NCI-H146 treated with DMSO at 0.1 percent for 48 hours (cell line): ENCODE measurements at regions not wholly inside any gene's neighbourhood (a gene's known extent, or its start where the extent isn't known, plus 50 kb on each side); places are given as distances from the start of the nearest gene placed in this dataset.

Experiments used
- DNase-seq: peaks from one replicate; lab custom pipeline; 2025; ENCODE audit not compliant: unreplicated experiment; lab: John Stamatoyannopoulos, UW

DNA sequence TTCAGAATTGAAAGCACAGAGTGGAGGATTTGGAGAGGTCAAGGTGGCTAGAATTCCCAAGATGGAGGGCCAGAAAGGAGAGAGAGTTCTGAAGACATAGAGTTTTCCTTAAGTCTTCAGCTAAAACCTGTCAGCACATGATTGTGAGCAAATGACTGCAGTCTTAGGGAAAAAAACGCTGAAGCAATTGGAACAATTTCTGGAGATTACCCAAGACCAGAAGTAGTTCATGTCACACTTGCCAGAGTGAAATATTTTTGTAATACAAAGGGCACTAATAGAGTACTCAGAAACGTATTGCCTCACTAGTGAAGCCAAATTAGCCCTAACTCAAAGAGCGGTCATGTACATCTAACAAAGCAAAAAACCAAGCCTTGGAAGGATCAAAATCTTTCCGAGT is 541.3 kb upstream of the MARCKS start:
- DNase-seq: no peak

DNA sequence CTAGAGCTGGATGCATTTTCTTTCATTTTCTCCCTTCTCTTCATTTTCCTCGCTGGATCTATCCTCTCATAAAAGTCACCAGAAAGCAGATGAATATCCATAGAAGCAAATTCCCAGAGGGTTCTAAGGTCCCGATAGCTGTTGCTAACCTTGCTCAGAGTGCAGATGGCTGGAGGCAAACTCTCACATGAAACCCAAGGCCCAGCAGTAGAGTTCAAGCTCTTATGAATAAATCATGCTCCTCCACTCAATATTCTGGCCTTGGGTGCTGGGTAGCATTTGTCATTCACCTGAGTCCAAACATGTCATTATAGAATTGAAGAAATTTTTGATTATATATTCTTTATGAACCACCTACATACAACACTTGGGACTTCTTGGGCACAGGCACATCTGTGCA is 539.7 kb upstream of the MARCKS start:
- no peak for DNase-seq

DNA sequence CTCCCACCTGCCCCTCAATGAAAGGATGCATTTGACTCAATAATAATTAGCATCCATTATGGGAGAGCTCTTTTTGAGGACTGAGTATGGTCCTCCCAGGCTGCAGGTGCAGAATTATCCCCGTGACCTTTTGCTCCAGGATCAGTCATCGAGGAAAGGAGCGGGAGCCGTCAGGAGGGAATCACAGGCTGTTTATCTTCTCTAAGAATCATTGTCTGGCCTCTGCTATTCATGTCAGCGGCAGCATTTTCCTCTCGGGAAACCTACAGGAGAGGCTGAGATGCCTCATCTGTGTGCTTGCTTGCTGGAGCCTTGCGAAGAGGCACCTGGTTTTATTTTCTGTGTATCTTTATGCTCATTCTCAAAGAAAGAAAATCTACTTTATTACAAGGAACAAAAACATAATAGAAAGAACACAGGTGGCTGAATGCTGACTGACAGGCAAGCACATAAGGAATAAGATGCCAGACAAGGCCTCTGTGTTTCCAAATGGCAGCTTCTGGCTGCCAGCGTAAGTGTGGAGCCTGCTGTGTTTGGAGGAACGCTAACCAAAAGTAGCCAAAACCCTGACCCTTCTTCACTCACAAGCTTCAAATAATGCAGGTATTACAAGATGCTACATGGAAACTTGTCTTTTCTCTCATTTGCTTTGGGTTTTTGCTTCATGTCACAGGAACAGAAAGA is 539.1 kb upstream of the MARCKS start:
- peak; percentile 88 for DNase-seq

DNA sequence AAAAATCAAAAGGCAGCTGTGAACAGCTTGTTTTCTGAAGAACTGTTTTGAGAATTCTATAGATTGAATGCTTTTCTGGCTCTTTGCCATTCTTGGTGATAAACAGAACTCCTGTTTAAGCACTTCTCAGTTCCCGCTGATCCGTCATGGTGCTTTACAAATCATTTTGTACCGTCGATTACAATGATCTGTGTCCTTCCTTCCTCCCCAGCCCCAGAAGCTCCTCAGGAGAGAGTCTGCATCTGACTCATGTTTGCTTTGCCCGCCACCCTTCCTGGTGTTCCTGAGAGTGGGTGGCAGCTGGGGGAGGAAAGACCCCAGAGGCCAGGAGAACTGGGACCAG is 538.6 kb upstream of the MARCKS start:
- DNase-seq: no peak

DNA sequence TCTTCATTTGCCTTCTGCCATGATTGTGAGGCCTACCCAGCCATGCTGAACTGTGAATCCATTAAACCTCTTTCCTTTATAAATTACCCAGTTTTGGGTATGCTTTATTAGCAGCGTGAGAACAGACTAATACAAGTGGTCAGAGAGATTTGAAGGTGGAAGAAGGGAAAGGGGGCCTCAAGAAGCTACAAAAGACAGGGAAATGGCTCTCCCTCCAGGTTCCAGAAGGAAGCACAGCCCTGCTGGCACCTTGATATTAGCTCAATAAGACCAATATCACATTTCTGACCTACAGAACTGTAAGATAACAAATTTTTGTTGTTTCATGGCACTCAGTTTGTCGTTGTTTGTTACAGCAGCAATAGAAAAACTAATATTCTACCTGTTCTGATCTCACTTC is 536.5 kb upstream of the MARCKS start:
- DNase-seq: no peak

- no peak for DNase-seq
These were observed 530.4 kb upstream of the MARCKS start for GRCh38 chr6:113326781-113327180.

DNA sequence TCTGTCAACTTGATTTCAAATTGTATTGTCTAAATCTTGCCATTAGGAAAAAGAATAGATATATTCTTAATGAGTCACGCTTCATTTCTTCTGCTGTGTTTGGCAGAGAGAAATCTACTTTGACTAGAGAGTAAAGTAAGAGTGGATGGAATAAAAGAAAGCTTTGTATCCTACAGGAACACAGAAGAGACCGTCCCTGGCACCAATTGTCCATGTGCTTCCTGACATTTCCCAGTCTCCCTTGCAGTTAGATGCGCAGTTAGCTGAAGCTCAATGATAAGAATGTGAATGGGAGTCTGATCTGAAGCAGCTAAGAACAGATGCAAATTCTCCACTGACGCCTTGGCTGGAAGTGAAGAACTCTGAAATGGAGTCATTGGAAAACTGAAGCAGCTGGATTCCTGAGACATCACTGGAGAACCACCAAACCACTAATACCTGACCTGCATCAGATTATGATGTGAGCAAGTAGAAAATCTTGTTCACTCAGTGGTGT is 528.2 kb upstream of the MARCKS start:
- DNase-seq: no peak

GRCh38 chr6:113329942-113330635 is 527.1 kb upstream of the MARCKS start:
- no peak for DNase-seq

- DNase-seq: peak; percentile 79
These were observed 526.6 kb upstream of the MARCKS start for GRCh38 chr6:113330636-113330946.

GRCh38 chr6:113331021-113331420 is 526.1 kb upstream of the MARCKS start:
- DNase-seq: no peak

DNA sequence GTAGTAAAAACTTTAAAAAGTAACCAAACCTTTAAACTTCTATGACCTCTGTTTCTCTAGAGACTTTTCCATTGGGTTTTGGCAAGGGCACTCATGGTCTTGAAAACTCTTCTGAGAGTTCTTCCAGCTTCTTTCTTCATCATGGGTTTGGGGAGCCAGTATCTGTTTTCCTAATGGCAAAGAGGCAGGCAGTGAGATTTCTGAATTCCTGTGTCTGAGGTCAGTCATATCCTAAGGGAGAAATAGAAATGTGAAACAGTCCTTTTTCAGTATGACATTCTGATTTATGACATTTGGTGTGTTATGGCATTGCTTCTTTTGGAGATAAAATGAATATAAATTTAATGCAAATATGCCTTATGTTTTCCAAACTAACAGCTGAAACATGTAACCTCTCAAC is 518.5 kb upstream of the MARCKS start:
- DNase-seq: no peak

GRCh38 chr6:113339209-113339608 is 517.9 kb upstream of the MARCKS start:
- no peak for DNase-seq

DNA sequence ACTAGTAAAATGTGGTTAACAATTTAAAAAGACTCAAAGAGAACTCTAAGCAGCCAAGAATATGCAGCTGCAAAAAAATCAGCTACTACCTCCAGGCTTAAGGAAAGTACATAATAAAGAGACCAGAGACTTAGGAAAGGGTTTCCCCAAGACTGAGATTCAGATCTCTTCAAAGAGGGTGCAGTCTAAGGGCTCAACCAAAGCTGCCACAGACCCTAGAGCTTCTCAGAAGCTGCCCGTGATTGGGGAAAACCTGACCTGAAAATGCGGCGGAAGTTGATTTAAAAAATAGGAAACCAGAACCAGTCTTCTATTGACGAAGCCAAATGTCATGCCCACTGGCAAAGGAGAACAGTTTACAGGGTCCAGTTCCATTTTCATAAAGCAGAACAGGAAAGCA is 516.8 kb upstream of the MARCKS start:
- DNase-seq: no peak

DNA sequence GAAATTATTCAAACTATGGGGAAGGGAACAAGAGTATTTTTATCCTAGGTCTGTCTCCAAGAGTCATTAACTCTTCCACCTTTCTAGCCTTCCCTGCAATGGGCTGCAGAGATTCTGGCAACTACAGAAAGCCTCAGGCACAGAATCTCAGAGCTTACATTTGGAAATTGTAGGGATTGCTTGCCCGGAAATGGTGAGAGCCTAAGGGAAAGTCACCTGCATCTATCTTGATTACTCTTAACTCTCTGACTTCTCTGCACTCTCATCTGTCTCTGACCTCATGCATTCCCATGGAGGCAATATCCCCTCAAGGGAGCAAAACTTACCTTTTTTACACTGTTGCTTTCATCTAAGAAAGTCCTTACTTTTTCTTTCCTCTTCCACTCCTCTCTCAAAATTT is 513.2 kb upstream of the MARCKS start:
- no peak for DNase-seq

DNA sequence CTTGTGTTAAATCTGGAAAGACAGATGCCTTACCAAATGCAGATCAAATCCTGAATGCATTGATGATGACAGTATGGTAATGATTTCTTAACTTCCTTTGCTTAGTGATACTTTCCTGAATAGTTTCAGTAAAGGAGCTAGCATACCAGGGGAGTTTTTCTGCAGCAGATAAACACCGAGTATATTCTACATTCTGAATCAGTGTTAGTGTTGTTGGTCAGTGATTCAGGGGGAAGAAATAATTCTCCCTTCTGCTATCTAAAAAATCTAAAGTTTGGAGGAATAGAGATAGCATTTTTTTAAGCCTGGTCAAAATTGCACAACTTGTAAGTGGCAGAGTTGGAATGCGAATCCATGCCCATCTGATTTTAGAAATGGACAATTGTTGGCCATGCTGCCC is 512.2 kb upstream of the MARCKS start:
- DNase-seq: no peak

- DNase-seq: no peak
These were observed 509.7 kb upstream of the MARCKS start for GRCh38 chr6:113347436-113347835.

GRCh38 chr6:113350461-113350860 is 506.7 kb upstream of the MARCKS start:
- DNase-seq: no peak

DNA sequence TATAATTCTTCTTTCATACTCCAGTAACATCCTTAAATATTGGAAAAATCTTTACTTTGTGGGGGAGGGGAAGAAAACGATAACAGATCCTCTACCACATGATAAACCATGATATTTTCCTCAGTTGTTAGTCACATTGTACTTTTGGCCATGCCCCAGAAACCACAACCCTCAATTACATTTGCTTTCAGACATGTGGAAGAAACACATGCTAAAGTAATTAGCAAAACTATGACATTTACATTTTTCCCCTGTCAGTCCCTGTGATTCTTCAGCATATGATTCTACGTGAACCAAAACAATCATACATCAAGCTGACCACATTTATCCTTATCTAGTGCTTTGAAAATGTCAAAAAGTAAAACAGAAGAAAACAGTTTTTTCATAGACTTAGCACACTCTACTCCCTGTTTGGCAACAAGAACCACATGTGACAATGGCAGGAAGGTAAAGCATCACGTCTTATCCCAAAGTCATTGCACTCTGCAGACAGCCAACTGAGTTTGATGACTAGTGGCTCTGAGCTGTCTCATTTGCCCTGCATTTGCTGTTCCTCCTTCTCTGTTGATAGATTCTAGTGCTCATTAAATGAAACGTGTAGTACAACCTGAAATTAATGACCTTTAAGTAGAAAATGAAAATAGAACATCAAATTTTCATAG is 505.8 kb upstream of the MARCKS start:
- no peak for DNase-seq

- DNase-seq: no peak
These were observed 504.9 kb upstream of the MARCKS start for GRCh38 chr6:113352029-113352801.

- DNase-seq: no peak
These were observed 504.3 kb upstream of the MARCKS start for GRCh38 chr6:113352831-113353230.

DNA sequence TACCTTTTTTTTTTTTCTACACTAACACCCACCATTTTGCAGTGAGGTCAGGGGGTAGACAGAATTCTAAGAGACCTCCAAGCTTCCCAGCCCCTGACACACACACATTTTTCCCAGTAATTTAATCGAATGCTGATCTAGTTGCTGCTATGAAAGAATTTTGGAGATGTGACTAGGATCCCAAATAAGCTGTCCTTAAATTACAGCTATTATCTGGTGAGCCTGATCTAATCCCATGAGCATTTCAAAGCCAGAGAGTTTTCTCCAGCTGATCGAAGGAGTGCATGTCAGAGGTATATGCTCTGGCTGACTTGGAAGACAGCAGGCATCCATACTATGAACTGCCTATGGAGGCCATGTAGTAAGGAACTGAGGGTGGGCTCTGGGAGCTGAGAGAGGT is 503.8 kb upstream of the MARCKS start:
- no peak for DNase-seq
